ENCODE measurements at regions not wholly inside any gene's neighbourhood (a gene's known extent, or its start where the extent isn't known, plus 50 kb on each side); places are given as distances from the start of the nearest gene placed in this dataset.
"Not testable (repeated sequence)": the region's sequence is repeated elsewhere in the genome, so short reads cannot be mapped to it uniquely, and the experiment has no call there.

DNA sequence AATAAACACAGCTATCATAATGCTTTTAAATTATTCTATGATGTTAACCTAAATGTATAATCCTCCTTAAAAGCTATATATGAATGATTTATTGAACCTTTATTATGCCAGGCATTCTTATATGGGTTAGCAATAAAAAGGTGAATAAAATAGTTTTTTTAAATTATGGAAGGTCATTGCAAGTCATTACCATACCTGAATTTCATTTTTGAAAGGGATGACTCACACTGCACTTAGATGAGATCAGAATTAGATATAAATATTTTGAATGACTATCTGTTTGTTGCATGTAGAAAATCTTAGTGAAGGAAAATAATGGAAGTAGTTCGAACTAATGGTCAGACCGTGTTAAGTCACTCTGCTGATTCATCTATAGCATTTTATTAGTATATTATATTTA lies 822.3 kb downstream of the LUZP2 start:
- DNase-seq (ENCODE audit: low spot score) = no peak

DNA sequence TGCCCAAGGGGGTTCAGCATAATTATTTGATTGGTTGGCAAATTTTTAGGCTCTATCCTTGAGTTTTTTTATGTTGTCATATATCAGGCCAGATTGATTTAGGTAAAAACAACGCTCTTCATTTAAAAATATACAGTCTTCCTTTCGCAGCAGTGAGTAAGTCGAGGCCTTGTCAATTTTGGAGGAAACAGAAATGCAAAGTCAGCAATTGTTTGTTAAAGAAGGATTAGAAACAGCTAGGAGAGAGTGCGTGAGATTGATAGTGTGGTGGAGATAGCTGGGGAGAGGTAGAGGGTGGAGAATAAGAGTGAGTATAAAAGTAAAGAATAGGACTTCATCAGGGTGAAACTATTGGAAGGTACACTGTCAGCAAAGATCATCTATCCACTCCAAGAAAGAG lies 830.8 kb downstream of the LUZP2 start:
- no peak for DNase-seq (ENCODE audit: low spot score)

DNA sequence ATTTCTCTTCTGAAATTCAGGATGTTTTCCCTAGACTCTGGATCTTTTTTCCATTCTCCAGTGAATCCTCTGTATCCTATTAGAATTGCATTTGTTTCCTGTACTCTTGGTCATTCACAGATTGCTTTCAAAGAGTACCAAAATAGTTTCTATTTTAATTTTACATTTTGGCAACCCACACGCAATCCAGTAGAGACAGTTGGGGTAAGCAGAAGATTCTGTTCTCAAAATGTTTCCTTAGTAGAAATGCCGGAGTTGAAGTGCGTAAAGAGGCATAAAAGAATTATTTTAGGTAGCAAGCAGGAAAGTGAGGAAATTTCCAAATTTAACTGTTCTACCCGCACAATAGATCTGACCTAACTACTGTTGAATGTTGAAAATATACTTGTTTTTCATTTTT lies 842.4 kb downstream of the LUZP2 start:
- no peak for DNase-seq (ENCODE audit: low spot score)

DNA sequence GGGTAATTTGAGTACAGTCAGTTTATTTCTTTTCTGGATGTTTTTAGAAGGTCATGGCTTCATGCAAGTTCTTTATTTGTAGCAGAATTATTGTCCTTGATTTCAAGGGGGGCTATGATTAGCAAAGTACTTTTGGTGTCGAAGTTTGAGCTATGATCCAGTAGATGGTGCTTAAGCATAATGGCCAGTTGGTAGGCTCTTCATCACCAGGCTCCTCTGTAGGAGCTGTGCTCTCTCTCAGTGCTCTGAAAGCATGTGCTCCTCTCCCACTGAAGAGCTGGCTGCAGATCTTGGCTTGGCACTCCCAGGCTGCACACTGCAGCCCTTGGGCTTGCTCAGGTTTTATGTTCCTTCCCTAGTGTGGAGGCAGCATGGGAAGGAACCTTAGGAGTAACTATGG lies 852.7 kb downstream of the LUZP2 start:
- DNase-seq (ENCODE audit: low spot score) = no peak

DNA sequence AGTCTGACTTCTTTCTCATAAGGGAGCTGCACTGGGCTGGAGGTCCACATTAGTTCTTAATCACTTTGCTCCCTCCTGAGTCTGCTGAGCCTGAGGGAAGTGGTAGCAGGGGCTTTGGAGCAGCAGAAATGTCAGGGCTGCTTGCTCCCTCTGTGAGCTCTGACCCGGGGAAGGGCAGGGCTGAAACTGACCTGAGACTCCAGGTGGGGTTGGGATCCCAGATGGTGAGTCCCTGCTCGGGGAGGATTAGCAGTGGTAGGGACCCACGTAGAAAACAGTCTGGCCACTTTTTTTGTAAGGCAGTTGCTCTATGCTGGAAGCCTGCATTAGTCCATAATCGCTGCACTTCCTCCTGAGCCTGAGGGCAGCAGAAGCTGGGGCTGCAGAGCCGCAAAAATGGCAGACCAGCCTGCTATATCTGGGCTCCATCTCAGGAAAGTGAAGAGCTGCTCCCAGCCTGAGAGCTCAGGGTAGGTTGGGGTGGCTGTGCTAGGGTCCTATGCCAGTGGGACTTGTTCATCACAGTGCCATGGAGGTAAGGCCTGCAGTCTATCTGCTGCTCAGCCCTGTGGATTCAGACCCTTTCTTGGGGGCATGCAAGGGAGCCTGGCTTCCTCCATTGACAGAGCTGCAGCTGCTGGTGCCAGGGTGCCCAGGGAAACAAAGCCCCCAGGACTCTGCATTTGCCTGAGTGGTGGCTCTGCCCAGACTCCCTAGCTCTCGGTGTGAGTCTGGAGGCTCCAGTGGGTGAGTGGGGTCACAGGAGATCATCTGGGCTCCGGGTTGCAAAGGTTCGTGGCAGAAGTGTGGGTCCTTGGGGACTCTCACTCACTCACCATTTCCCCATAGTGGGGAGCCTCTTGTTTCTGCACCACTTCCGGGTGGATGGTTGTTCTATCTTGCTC lies 854.3 kb downstream of the LUZP2 start:
- no peak for DNase-seq (ENCODE audit: low spot score)

DNA sequence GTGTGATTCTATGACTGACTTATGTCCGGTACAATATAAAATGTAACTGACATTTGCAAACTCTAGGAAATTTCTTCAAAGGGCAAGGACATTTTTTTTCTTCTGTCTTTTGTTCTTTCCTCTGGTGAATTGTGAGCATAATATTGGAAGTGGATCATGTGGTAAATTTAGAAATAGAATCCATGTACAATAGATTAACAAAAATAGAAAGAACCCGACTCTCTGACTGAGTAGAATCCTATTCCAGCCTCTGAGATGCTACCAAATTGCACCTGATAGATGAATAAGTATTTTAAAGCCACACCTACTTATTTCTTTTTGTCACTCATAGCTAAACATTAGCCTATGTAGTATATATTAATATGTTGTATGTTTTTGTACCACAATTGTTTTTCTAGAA lies 860.3 kb downstream of the LUZP2 start:
- DNase-seq (ENCODE audit: low spot score) = no peak

DNA sequence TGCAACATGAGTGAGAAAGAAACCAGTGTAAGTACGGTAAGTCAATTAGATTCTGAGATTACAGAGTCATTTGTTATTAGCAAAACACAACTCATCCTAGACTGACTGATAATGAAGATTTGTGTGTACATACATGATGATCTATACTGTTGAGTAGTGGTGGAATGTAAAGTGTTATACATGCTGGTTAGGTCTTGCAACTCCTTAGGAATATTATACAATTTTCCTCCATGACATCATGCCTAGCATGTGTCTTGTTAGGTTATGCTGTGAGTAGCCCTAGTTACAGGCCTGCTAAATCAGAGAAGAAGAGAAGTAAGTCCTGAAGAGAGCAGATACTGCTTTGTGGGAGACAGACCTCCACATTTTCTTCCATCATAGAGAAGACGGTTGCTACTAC lies 880.6 kb downstream of the LUZP2 start:
- DNase-seq (ENCODE audit: low spot score) = no peak

DNA sequence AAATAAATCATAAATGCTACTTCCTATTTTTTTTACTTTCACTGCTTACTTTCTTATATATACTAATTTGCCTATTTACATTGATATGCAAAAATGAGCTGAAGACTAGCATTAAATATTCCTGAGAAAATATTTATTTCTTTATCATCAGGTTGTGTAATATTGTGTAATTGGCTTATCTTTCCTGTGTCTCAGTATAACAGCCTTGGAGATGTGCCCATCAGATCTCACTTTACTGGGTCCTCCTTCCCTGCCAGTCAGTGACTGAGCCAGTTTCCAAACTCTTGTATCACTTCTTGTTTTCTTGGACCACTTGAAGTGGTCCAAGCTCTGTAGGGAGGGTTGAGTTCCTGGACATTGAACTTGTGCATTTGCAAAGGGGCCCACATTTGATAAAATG lies 900.0 kb downstream of the LUZP2 start:
- no peak for DNase-seq (ENCODE audit: low spot score)

DNA sequence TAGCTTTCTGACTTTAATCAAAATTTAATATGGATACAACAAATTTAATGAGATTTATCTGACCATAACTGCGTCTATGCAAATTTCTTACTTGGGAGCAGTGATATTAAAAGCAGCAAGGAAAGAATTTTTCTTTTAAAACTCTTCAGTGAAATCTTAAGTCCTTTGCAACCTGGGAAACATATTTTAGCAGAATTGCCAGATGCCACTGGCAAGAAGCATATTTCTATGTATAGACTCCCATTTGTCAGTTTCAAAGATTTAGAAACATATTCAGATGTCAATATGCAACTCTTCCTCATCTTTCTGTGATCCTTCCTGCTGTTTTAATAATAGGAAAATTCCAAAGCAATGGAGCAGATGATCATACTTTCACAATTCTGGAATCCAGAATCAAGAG lies 911.3 kb downstream of the LUZP2 start:
- no peak for DNase-seq (ENCODE audit: low spot score)

DNA sequence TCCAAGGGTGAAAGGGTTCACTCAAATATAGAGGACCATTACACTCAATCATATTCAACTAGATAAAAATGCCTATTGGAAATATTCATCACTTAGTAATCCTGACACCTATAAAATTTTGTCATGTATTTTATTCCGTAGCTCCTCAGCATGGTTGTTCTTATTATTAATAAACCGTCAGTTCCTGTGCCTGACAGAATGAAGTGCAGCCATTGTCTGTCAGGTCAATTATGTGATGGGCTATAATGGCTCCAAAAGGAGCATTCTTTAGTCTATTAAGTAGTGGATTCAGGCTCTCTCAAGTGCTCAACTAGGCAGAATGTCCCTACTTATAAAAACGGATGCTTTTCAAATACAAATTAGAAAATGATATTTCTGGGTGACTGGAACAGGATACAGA lies 916.1 kb upstream of the ANO3 start:
- DNase-seq (ENCODE audit: low spot score) = no peak

DNA sequence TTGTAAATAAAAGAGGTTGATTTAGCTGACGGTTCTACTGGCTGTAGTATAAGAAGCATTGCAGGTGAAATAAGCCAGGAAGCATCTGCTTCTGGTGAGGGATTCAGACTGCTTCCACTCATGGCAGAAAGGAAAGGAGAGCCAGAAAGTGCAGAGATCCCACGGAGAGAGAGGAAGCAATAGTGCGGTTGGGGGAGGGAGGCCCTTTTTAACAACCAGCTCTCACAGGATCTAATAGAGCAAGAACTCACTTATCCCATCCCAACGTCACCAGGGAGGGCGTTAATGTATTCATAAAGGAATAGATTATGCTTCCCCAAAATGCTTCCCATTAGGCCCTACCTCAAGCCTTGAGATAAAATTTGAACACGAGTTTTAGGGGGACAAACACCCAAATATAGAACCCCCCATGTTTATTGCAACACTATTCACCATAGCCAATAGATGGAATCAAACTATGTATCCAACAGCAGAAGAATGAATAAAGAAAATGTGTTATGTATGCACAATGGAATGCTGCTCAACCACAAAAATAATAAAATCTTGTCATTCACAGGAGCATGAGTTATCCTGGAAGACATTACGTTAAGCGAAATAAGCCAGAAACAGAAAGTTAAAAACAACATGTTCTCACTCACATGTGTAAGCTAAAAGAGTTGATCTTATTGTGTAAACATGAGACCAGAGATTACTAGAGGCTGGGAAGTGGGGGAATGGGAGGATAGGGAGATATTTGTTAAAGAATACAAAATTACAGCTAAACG lies 908.3 kb upstream of the ANO3 start:
- no peak for DNase-seq (ENCODE audit: low spot score)

DNA sequence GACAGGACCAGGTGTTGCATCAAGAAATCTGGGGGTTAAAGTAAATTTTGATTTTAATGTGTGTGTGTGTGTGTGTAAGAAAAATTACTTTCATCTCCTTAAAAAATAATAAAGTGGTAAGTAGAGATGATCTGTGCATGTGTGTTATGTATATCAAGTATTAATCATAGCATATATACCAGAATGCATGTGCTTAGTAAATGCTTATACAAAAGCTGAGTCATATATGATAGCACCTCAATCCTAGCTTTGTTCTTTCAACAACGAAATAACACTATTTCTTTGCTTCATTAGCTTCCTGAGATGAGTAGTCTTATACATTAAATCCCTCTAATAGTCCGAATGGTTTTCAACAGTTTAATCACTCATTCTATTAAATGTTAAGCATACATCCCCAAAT lies 899.6 kb upstream of the ANO3 start:
- no peak for DNase-seq (ENCODE audit: low spot score)

DNA sequence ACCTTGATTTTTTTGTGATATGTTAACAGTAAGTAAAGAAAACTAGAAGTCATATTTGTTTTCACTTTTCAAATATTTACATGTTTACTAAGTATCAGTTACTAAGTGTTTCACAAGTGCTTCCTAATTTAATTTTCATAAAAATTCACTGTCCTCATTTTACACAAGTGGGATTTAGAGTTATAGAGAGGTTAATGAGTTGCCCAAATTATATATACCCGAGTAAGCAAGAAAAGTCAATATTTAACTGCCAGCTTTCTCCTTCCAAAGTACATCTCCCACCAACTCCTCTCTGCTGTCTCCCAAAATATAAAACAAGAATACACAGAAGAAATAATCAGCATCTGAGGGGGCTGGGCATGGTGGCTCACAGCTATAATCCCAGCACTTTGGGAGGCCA lies 896.7 kb upstream of the ANO3 start:
- no peak for DNase-seq (ENCODE audit: low spot score)

DNA sequence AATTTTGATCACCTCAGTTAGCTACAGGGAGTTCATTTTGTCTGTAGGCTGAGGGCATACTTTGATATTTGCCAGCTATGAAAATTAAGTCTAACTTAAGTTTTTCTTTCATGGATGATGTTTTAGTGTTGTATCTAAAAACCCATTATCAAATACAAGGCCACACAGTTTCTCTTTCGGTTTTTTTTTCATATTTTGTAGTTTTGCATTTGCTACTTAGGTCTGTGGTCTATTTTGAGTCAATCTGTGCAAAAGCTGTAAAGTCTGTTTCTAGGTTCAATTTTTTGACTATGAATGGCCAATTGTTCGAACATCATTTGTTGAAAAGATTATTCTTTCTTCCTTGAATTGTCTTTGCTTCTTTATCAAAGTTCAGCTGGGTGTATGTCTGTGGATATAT lies 895.6 kb upstream of the ANO3 start:
- no peak for DNase-seq (ENCODE audit: low spot score)

DNA sequence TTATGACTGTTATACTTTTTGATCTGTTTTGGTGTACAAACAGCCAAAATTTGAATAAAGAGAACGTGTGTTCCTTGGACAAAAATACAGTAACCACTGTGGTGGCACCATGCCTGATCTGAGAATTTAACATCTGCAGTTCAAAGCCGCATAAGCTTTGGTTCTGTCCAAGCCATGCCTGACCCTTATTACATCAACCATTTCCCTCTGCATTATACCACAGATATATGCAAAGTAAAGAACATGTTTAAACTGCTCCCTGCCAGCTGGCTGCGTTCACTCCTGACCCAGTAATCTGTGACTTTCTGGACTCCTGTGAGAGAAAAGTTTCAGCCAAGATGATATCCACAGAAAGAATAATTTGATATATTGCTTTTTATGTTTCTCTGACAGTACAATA lies 890.5 kb upstream of the ANO3 start:
- DNase-seq (ENCODE audit: low spot score) = no peak

DNA sequence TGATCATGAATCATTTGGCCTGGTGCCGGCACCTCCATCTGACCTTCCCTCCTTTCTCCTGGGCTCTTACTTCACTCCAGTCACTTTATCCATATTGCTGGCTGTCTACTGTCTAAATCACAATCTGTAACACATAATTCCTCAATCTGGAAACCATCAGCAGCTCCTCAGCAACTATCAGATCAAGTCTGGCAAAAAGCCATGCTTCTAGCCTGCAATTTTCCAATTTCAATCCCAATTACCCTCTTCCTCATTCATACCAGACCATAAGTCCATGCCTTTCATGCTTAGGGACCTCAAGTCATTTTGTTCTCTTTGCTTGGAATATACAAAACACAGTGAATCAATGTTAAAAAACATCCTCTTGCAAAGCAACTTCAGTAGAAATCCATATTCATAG lies 882.8 kb upstream of the ANO3 start:
- DNase-seq (ENCODE audit: low spot score) = no peak

DNA sequence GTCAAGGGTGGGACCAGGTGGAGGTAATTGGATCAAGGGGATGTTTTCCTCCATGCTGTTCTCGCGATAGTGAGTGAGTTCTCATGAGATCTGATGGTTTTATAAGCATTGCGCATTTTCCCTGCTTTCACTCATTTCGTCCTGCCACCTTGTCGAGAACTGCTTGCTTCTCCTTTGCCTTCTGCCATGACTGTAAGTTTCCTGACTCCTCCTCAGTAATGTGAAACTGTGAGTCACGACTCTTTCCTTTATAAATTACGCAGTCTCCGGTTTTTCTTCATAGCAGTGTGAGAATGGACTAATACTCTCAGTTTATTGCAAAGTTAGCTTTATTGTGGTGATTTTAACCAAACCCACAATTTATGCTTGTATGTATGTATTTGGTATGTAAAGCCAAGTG lies 878.5 kb upstream of the ANO3 start:
- DNase-seq (ENCODE audit: low spot score) = no peak

DNA sequence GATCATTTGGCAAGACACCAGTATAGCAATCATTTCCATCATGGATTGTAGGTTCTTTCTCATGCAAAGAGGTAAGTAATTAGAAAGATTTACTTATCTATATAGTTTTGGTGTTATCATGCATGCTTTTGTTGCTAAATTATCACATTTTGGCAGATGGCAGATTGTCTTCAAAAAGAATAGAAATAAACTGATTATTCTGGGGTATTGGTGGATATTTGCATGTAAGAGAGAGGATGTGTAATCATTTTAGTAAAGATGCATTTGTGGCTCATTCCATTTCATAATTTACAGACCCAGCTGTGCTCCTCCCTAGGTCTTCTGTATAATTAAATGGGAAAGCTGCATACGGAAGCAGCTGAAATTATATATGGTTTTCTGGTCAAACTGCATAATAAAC lies 875.7 kb upstream of the ANO3 start:
- no peak for DNase-seq (ENCODE audit: low spot score)

DNA sequence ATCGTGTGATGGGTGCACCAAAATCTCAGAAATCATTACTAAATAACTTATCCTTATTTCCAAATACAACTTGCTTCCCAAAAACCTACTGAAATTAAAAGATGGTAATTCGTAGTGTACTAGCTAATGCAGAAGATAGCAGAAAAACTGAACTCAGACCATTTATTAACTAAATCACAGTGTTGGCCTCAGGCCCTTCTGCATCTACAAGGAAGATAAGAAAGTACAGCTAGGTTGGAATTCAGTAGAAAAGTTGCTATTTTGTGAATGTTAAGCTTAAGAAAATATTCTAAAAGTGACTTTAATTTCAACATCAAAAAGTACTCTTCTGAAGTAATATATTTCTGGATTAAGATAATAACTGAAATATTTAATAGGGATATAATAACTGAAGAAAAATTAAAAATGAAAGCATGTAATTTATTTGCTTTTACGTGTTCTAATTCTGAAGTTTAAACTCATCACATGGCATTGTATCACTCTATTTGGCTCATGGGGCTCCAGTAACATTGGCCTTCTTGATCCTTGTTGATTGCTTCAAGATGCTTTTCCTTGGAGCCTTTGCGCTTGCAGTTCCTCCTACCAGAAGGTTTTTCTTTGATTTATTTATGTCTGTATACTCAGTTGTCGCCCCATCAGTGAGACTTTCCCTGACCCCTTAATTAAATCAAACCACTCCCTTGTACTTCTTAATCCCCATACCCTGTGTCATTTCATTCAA lies 847.9 kb upstream of the ANO3 start:
- no peak for DNase-seq (ENCODE audit: low spot score)

DNA sequence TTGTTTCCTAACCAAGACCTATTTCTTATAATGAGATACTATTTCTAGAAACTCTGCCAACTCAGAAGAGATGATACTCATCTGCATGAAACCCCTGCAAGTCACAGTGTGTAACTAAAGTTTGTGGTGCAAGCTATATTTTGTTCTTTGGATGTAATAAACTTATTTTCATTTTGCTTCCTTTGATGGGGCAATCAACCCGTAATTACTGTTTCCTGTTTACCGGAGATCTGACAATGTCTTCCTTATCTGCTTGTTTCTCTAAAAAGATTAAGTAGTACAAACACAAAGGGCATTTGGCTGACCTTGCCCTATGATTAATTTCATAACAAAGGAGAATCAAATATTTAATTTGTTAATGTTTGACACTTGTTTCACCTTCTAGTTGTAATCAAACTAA lies 846.6 kb upstream of the ANO3 start:
- DNase-seq (ENCODE audit: low spot score) = no peak

DNA sequence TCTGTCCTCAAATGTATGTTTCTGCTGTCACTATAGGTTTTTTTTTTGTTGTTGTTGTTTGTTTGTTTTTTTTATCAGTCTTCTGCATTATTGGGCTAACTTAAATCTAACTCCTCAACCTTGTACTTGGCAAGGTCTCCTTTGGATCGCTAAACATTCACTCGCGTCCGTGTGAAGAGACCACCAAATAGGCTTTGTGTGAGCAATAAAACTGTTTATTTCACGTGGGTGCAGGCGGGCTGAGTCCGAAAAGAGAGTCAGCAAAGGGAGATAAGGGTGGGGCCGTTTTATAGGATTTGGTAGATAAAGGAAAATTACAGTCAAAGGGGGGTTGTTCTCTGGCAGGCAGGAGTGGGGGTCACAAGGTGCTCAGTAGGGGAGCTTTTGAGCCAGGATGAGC lies 845.6 kb upstream of the ANO3 start:
- not testable (repeated sequence) for DNase-seq (ENCODE audit: low spot score)

DNA sequence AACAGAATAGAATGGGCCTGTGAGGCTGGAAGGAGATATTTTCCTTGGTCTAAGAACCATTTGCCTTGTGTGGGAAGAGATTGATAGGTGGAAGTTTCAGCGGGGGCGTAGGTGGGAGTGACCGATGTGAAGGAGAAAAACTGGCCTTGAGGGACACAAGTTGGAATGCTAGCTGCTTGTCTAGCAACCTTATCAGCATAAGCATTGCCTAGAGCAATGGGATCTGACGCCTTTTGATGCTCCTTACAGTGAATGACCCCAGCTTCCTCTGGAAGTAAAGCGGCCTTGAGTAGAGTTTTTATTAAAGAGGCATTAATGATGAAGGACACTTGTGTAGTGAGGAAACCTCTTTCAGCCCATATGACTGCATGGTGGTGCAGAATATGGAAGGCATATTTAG lies 843.8 kb upstream of the ANO3 start:
- not testable (repeated sequence) for DNase-seq (ENCODE audit: low spot score)

DNA sequence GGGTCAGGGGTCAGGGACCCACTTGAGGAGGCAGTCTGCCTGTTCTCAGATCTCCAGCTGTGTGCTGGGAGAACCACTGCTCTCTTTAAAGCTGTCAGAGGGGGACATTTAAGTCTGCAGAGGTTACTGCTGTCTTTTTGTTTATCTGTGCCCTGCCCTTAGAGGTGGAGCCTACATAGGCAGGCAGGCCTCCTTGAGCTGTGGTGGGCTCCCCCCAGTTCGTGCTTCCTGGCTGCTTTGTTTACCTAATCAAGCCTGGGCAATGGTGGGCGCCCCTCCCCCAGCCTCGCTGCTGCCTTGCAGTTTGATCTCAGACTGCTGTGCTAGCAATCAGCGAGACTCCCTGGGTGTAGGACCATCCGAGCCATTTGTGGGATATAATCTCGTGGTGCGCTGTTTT lies 830.5 kb upstream of the ANO3 start:
- DNase-seq (ENCODE audit: low spot score) = not testable (repeated sequence)

Measured in AG08396 (cell line).